ENCODE measurements at regions not wholly inside any gene's neighbourhood (a gene's known extent, or its start where the extent isn't known, plus 50 kb on each side); places are given as distances from the start of the nearest gene placed in this dataset.

DNA sequence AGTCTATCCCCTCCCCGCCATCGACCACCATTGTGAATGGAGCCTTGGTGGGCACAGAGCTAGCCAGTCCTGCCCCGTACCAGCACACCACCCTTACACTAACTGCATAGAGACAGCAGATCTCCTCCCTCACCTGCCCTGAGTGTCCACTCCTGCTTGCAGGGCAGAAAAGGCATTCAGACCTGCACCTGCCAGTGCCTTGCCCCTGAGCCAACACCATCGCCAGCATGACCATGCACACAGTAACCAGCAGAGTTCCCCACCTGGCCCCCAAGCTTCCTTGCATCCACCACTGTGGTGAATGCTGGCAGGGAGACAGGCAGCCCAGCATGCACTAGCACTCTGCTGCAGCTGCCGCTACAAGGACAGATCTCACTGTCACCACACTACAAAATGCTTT is 397.1 kb downstream of the KLHL4 start:
- Mint-ChIP-seq H3K36me3 (ENCODE audit: low read depth) (no peaks in the 10 kb centered on the region), H3K4me3 (no peak overlapping the region), H3K27me3 (ENCODE audit: insufficient read depth) (no peaks in the 10 kb centered on the region), H3K9me3 (no peaks in the 10 kb centered on the region), H3K4me1 (no peaks in the 10 kb centered on the region), H3K27ac (no peak overlapping the region)
- DNase-seq = no peak
- no peaks in the 10 kb centered on the region for H3K27me3 ChIP-seq (ENCODE audit: control insufficient read depth, insufficient read depth, low read length, poor library complexity, severe bottlenecking)
- H3K36me3 ChIP-seq (ENCODE audit: control insufficient read depth, insufficient read depth, low read length) = no peaks in the 10 kb centered on the region
- H3K4me3 ChIP-seq (ENCODE audit: low read length) = no peak overlapping the region
- no peak overlapping the region for H3K27ac ChIP-seq (ENCODE audit: low read depth, low read length)
- no peaks in the 10 kb centered on the region for H3K4me1 ChIP-seq (ENCODE audit: control insufficient read depth, insufficient read depth, low read length)
- TF ChIP-seq, protein P1, sequence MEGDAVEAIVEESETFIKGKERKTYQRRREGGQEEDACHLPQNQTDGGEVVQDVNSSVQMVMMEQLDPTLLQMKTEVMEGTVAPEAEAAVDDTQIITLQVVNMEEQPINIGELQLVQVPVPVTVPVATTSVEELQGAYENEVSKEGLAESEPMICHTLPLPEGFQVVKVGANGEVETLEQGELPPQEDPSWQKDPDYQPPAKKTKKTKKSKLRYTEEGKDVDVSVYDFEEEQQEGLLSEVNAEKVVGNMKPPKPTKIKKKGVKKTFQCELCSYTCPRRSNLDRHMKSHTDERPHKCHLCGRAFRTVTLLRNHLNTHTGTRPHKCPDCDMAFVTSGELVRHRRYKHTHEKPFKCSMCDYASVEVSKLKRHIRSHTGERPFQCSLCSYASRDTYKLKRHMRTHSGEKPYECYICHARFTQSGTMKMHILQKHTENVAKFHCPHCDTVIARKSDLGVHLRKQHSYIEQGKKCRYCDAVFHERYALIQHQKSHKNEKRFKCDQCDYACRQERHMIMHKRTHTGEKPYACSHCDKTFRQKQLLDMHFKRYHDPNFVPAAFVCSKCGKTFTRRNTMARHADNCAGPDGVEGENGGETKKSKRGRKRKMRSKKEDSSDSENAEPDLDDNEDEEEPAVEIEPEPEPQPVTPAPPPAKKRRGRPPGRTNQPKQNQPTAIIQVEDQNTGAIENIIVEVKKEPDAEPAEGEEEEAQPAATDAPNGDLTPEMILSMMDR (conservative IDR thresholded peaks at IDR 0.05) = no peak
- WGBS, 2 experiments (ENCODE audit: insufficient coverage in 1 of 2, insufficient read length in 1 of 2) = 85% methylated on average over 5 of the region's 5 CpGs; no CpG with 5 or more reads in 1 of the 2 experiments
- H3K9me3 ChIP-seq (ENCODE audit: control insufficient read depth, low read length) = no peaks in the 10 kb centered on the region
- no peak overlapping the region for H3K9ac ChIP-seq (ENCODE audit: extremely low read depth, low read length, poor library complexity, severe bottlenecking)

DNA sequence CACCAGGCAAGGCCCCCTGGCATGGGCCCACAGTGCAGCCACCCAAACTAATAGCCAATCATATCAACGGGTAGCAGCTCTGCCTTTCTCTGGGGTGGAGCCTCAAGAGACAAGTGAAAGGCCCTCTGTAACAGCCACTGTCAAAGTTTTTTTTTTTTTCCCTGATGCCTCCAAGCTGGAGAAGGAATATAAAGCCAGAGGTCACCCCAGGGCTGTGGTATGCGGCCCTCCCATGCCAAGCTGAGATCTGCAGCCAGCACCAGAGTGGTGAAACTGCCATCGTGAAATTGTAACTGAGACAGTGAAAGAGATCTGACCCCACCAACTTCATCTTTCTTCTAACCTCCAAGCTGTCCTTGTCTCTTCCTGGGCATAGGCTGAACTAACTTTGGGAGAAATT is 407.0 kb downstream of the KLHL4 start:
- no peak overlapping the region for H3K27ac ChIP-seq (ENCODE audit: low read depth, low read length)
- no peaks in the 10 kb centered on the region for H3K27me3 Mint-ChIP-seq (ENCODE audit: insufficient read depth)
- no peaks in the 10 kb centered on the region for H3K9me3 Mint-ChIP-seq
- no peaks in the 10 kb centered on the region for H3K9me3 ChIP-seq (ENCODE audit: control insufficient read depth, low read length)
- no peak overlapping the region for H3K4me3 ChIP-seq (ENCODE audit: low read length)
- no peaks in the 10 kb centered on the region for H3K4me1 ChIP-seq (ENCODE audit: control insufficient read depth, insufficient read depth, low read length)
- H3K9ac ChIP-seq (ENCODE audit: extremely low read depth, low read length, poor library complexity, severe bottlenecking) = no peak overlapping the region
- H3K27me3 ChIP-seq (ENCODE audit: control insufficient read depth, insufficient read depth, low read length, poor library complexity, severe bottlenecking) = no peaks in the 10 kb centered on the region
- H3K27ac Mint-ChIP-seq = no peak overlapping the region
- no peak overlapping the region for H3K4me3 Mint-ChIP-seq
- H3K4me1 Mint-ChIP-seq = no peaks in the 10 kb centered on the region
- H3K36me3 Mint-ChIP-seq (ENCODE audit: low read depth) = no peaks in the 10 kb centered on the region
- H3K36me3 ChIP-seq (ENCODE audit: control insufficient read depth, insufficient read depth, low read length) = no peaks in the 10 kb centered on the region
- 76% methylated on average over 2 of the region's 3 CpGs; no CpG with 5 or more reads in 1 of the 2 experiments for WGBS, 2 experiments (ENCODE audit: insufficient coverage in 1 of 2, insufficient read length in 1 of 2)
- DNase-seq = peak; percentile 40
- TF ChIP-seq, protein P1 (conservative IDR thresholded peaks at IDR 0.05) = no peak

DNA sequence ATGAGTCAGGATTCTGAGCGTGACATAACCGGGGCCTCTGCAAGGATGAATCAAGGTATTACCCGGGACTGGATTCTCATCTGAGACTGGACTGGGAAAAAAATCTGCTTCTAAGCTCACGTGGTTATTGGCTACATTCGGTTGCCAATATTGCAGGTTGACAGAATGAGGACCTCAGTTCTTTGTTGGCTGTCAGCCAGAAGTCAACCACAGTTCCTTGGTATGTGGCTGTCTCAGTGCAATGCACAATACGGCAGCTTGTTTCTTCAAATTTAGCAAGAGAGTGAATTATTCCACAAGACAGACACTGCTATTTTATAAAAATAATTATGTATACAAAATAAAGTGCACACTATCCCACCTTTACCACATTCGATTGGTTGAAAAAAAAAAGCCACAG is 424.2 kb downstream of the KLHL4 start:
- Histone ChIP-seq H3K9ac (ENCODE audit: extremely low read depth, low read length, poor library complexity, severe bottlenecking) (no peak overlapping the region), H3K27ac (ENCODE audit: low read depth, low read length) (no peak overlapping the region), H3K4me1 (ENCODE audit: control insufficient read depth, insufficient read depth, low read length) (no peaks in the 10 kb centered on the region), H3K36me3 (ENCODE audit: control insufficient read depth, insufficient read depth, low read length) (no peaks in the 10 kb centered on the region), H3K9me3 (ENCODE audit: control insufficient read depth, low read length) (no peaks in the 10 kb centered on the region), H3K27me3 (ENCODE audit: control insufficient read depth, insufficient read depth, low read length, poor library complexity, severe bottlenecking) (no peaks in the 10 kb centered on the region), H3K4me3 (ENCODE audit: low read length) (no peak overlapping the region)
- Mint-ChIP-seq H3K9me3 (peaks cover 9% of the 10 kb centered on the region), H3K4me3 (no peak overlapping the region), H3K27ac (no peak overlapping the region), H3K27me3 (ENCODE audit: insufficient read depth) (no peaks in the 10 kb centered on the region), H3K4me1 (peaks cover 2% of the 10 kb centered on the region), H3K36me3 (ENCODE audit: low read depth) (no peaks in the 10 kb centered on the region)
- WGBS, 2 experiments (ENCODE audit: insufficient coverage in 1 of 2, insufficient read length in 1 of 2) = 93 to 100% methylated on average over 3 to 7 of the region's 7 CpGs
- TF ChIP-seq, protein P1 (conservative IDR thresholded peaks at IDR 0.05) = no peak
- no peak for DNase-seq
